ENCODE measurements at regions not wholly inside any gene's neighbourhood (a gene's known extent, or its start where the extent isn't known, plus 50 kb on each side); places are given as distances from the start of the nearest gene placed in this dataset.

DNA sequence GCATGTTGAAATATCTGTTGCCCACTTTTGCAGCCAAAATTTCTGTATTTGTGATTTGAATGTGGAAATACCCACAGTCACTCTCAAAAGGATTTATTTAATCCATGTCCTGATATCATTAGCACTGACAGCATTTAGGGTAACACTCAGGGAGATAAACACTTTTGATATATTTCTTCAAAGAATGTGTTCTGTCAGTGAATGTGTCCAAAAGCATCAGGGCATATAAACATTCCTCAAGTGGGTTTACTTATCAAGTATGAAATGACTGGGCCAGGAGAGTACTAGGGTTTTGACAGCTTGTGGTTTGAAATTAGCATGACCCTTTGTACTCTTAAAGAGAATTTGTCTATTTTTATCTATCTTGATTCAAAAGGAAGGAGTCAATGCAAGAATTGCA is 1302.1 kb upstream of the ADGRL2 start:
- TF ChIP-seq CTCF (IDR thresholded peaks at IDR 0.05; ENCODE audit: low read length) (no peak), EZH2 (optimal IDR thresholded peaks at IDR 0.05; ENCODE audit: low read depth, low read length) (no peak), EZH2phosphoT487 (IDR thresholded peaks at IDR 0.05; ENCODE audit: low read length) (no peak)

All from MM.1S (cell line).